ENCODE measurements at regions not wholly inside any gene's neighbourhood (a gene's known extent, or its start where the extent isn't known, plus 50 kb on each side); places are given as distances from the start of the nearest gene placed in this dataset.
A peak's percentile ranks its signal among the peaks of the same experiment; 100 is the strongest.

DNA sequence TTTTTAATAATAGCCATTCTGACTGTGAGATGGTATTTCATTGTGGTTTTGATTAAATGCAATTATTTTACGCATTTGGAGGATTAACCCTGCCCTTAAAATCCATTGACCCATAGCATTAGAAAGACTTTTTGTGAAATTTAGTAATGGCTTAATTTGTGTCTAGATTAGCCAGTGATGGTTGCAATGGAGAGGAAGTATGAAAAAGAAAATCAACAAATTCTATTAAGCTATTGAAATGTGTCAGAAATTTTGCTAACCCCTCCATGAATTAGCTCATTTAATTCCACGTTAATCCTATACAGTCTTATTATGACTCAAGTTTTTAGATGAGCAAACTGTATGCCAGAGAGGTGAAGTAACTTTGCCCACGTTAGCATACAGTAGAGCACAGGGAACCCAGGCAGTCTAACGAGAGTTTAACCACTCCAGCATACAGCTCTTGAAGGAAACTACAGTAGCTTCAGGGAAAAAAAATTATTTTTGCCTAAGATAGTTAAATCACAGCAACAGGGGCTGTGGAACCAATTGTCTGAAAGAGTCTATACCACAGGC lies 158.2 kb upstream of the PPP2R2B start:
- DNase-seq = no peak
- TF ChIP-seq, protein P1, sequence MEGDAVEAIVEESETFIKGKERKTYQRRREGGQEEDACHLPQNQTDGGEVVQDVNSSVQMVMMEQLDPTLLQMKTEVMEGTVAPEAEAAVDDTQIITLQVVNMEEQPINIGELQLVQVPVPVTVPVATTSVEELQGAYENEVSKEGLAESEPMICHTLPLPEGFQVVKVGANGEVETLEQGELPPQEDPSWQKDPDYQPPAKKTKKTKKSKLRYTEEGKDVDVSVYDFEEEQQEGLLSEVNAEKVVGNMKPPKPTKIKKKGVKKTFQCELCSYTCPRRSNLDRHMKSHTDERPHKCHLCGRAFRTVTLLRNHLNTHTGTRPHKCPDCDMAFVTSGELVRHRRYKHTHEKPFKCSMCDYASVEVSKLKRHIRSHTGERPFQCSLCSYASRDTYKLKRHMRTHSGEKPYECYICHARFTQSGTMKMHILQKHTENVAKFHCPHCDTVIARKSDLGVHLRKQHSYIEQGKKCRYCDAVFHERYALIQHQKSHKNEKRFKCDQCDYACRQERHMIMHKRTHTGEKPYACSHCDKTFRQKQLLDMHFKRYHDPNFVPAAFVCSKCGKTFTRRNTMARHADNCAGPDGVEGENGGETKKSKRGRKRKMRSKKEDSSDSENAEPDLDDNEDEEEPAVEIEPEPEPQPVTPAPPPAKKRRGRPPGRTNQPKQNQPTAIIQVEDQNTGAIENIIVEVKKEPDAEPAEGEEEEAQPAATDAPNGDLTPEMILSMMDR (conservative IDR thresholded peaks at IDR 0.05; ENCODE audit: low read depth, low read length) = no peak
- TF ChIP-seq EZH2 (IDR thresholded peaks at IDR 0.05; ENCODE audit: low read length, unreplicated experiment) = no peak
- no peak for TF ChIP-seq EZH2phosphoT487 (IDR thresholded peaks at IDR 0.05; ENCODE audit: borderline replicate concordance, low read length)
- Histone ChIP-seq H3K4me2 (ENCODE audit: low read length) (no peak overlapping the region), H3K9ac (ENCODE audit: low read length) (no peak overlapping the region), H3K9me2 (replicated peaks; ENCODE audit: low read length) (no peaks in the 10 kb centered on the region), H3F3A (ENCODE audit: low read length, unreplicated experiment) (peaks cover 4% of the 10 kb centered on the region), H2AFZ (ENCODE audit: low read length) (no peak overlapping the region), H3K9me3 (ENCODE audit: low read length) (no peaks in the 10 kb centered on the region), H3K27ac (ENCODE audit: low read length) (peak overlapping the region; percentile 62; the same call in 1 of the 2 replicates), H3K4me3 (ENCODE audit: low read length) (no peak overlapping the region), H3K79me2 (ENCODE audit: low read length) (no peaks in the 10 kb centered on the region), H4K20me1 (ENCODE audit: low read length) (no peaks in the 10 kb centered on the region), H3K36me3 (ENCODE audit: low read depth, low read length) (no peaks in the 10 kb centered on the region), H3K4me1 (ENCODE audit: insufficient read depth, low read length) (peaks cover 11% of the 10 kb centered on the region; the same call in 1 of the 2 replicates), H3K27me3 (ENCODE audit: low read length) (no peaks in the 10 kb centered on the region; the same call in 1 of the 2 replicates)
- no TSS peak for BruUV-seq (replicated peaks)
- POLR2A ChIA-PET (ENCODE audit: unreplicated experiment) = interaction anchor here (0.6 kb wide), 1 partner anchor 827 kb away, joined by 6 read pairs; no protein-coding TSS in a partner anchor
- CTCF ChIA-PET = no interaction called here
- intact Hi-C loops (cut with micrococcal nuclease) = no loop called here
- ATAC-seq = no peak

DNA sequence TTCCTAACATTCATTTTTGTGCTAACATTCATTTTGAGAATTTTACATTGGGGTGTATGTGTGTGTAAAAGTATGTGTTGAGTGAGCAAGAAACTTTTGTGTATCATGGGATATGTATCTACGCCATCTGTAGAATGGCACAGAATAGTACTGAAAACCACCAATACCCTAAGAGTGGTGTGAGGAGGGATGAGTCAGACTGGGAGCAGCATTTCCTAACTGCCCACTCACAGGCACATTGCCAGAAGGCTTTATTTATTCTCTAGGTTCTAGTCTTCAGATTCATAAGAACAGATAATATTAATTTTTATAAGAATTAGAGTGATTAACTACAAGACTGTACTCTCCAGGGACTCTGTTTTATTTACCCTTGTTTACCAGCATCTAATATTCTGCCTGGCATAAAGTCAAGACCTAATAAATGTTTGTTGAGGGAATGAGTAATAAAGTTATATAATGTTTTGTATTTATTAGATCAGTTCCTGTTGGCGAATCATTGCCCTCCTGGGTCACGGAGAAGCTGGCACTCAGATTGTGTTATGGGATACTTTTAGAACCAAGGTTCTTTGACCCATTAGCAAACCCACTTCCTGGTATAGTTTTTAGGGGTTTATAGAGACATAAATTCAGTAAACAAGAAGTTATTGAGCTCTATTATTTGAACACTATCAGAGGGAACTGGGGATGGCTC lies 159.1 kb upstream of the PPP2R2B start:
- POLR2A ChIA-PET (ENCODE audit: unreplicated experiment) = interaction anchor here (0.6 kb wide), 1 partner anchor 827 kb away, joined by 6 read pairs; no protein-coding TSS in a partner anchor
- Histone ChIP-seq H3K27me3 (ENCODE audit: low read length) (peaks cover 6% of the 10 kb centered on the region; the same call in 1 of the 2 replicates), H3K9me3 (ENCODE audit: low read length) (no peaks in the 10 kb centered on the region), H3K36me3 (ENCODE audit: low read depth, low read length) (no peaks in the 10 kb centered on the region), H3K4me3 (ENCODE audit: low read length) (no peak overlapping the region), H3K4me1 (ENCODE audit: insufficient read depth, low read length) (peaks cover 11% of the 10 kb centered on the region; the same call in 1 of the 2 replicates), H4K20me1 (ENCODE audit: low read length) (no peaks in the 10 kb centered on the region), H3K79me2 (ENCODE audit: low read length) (no peaks in the 10 kb centered on the region), H2AFZ (ENCODE audit: low read length) (no peak overlapping the region), H3F3A (ENCODE audit: low read length, unreplicated experiment) (peaks cover 4% of the 10 kb centered on the region), H3K9me2 (replicated peaks; ENCODE audit: low read length) (no peaks in the 10 kb centered on the region), H3K27ac (ENCODE audit: low read length) (peak overlapping the region; percentile 62), H3K4me2 (ENCODE audit: low read length) (no peak overlapping the region), H3K9ac (ENCODE audit: low read length) (no peak overlapping the region)
- CTCF ChIA-PET = no interaction called here
- ATAC-seq = peak; percentile 49; the same call in 1 of the 2 replicates
- TF ChIP-seq, protein P1 (conservative IDR thresholded peaks at IDR 0.05; ENCODE audit: low read depth, low read length) = no peak
- TF ChIP-seq EZH2phosphoT487 (IDR thresholded peaks at IDR 0.05; ENCODE audit: borderline replicate concordance, low read length) = no peak
- TF ChIP-seq EZH2 (IDR thresholded peaks at IDR 0.05; ENCODE audit: low read length, unreplicated experiment) = no peak
- DNase-seq = peak; percentile 78
- BruUV-seq (replicated peaks) = no TSS peak
- intact Hi-C loops (cut with micrococcal nuclease) = no loop called here

DNA sequence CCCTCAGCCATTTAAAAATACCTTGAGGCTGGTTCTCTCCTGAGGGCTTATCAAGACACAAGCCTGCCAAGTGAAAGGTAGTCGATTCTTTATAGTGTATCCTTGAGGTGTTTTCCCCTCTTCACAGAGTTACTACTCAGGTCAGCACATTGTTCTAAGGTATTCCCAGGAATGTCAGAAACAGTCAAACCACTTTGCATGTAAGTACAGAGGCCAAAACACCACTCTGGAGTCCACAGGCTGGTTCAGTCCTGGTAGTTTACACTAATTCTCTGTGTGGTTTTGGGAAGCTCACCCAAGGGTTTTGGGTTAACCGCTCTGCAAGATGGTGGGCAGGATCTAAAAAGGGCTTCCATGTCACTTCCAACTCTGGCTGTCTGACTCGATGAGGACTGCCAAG lies 162.3 kb upstream of the PPP2R2B start:
- no peak overlapping the region for H2AFZ ChIP-seq (ENCODE audit: low read length)
- peaks cover 4% of the 10 kb centered on the region for H3F3A ChIP-seq (ENCODE audit: low read length, unreplicated experiment)
- intact Hi-C loops (cut with micrococcal nuclease) = no loop called here
- CTCF ChIA-PET = no interaction called here
- H3K9ac ChIP-seq (ENCODE audit: low read length) = no peak overlapping the region
- H3K27ac ChIP-seq (ENCODE audit: low read length) = no peak overlapping the region
- ATAC-seq (no peak), DNase-seq (no peak)
- no peak overlapping the region for H3K4me3 ChIP-seq (ENCODE audit: low read length)
- H3K9me2 ChIP-seq (replicated peaks; ENCODE audit: low read length) = no peaks in the 10 kb centered on the region
- no TSS peak for BruUV-seq (replicated peaks)
- TF ChIP-seq, protein P1 (conservative IDR thresholded peaks at IDR 0.05; ENCODE audit: low read depth, low read length) = no peak
- TF ChIP-seq EZH2 (IDR thresholded peaks at IDR 0.05; ENCODE audit: low read length, unreplicated experiment) = no peak
- no peaks in the 10 kb centered on the region for H3K79me2 ChIP-seq (ENCODE audit: low read length)
- H3K4me1 ChIP-seq (ENCODE audit: insufficient read depth, low read length) = peaks cover 11% of the 10 kb centered on the region; the same call in 1 of the 2 replicates
- POLR2A ChIA-PET (ENCODE audit: unreplicated experiment) = no interaction called here
- H4K20me1 ChIP-seq (ENCODE audit: low read length) = no peaks in the 10 kb centered on the region
- no peaks in the 10 kb centered on the region for H3K9me3 ChIP-seq (ENCODE audit: low read length)
- H3K27me3 ChIP-seq (ENCODE audit: low read length) = peaks cover 14% of the 10 kb centered on the region
- no peak overlapping the region for H3K4me2 ChIP-seq (ENCODE audit: low read length)
- no peaks in the 10 kb centered on the region for H3K36me3 ChIP-seq (ENCODE audit: low read depth, low read length)

All from PC-3 (cell line).